ENCODE measurements at regions not wholly inside any gene's neighbourhood (a gene's known extent, or its start where the extent isn't known, plus 50 kb on each side); places are given as distances from the start of the nearest gene placed in this dataset.

GRCh38 chr7:112596981-112597380 is 116.2 kb downstream of the LSMEM1 start:
- no peak overlapping the region for H3K27ac ChIP-seq
- TF ChIP-seq CTCF (conservative IDR thresholded peaks at IDR 0.05): no peak

GRCh38 chr7:112603673-112604072 is 122.9 kb downstream of the LSMEM1 start:
- TF ChIP-seq CTCF (conservative IDR thresholded peaks at IDR 0.05): no peak
- H3K27ac ChIP-seq: no peak overlapping the region

GRCh38 chr7:112610636-112611035 is 129.8 kb downstream of the LSMEM1 start:
- H3K27ac ChIP-seq: no peak overlapping the region
- TF ChIP-seq CTCF (conservative IDR thresholded peaks at IDR 0.05): no peak

- H3K27ac ChIP-seq: no peak overlapping the region
- TF ChIP-seq CTCF (conservative IDR thresholded peaks at IDR 0.05): no peak
Measured at GRCh38 chr7:112615701-112616100, 134.9 kb downstream of the LSMEM1 start.

GRCh38 chr7:112616295-112616694 is 135.5 kb downstream of the LSMEM1 start:
- no peak for TF ChIP-seq CTCF (conservative IDR thresholded peaks at IDR 0.05)

GRCh38 chr7:112619343-112619742 is 138.6 kb downstream of the LSMEM1 start:
- no peak overlapping the region for H3K27ac ChIP-seq
- TF ChIP-seq CTCF (conservative IDR thresholded peaks at IDR 0.05): no peak

More at GRCh38 chr7:112616295-112616694, 135.5 kb downstream of the LSMEM1 start:
- H3K27ac ChIP-seq: no peak overlapping the region

- H3K27ac ChIP-seq: no peak overlapping the region
- TF ChIP-seq CTCF (conservative IDR thresholded peaks at IDR 0.05): no peak
Measured at GRCh38 chr7:112622159-112622715, 141.4 kb downstream of the LSMEM1 start.

Data from VCaP (cell line).